SU-DHL-6 (cell line): ENCODE measurements at regions not wholly inside any gene's neighbourhood (a gene's known extent, or its start where the extent isn't known, plus 50 kb on each side); places are given as distances from the start of the nearest gene placed in this dataset.

ENCODE experiments used
- EZH2phosphoT487 ChIP-seq: fragments of 200-600 bp; sonication (generic), shearing (Covaris generic); conservative IDR thresholded peaks from 2 replicates; pipeline ENCODE4 v1.6.1; 2018; ENCODE audit warnings: mild to moderate bottlenecking, antibody characterized with exemption, low read length, moderate library complexity, mixed read lengths
- TF ChIP-seq, protein P1 (sequence below): fragments of 200-600 bp; sonication (generic); IDR thresholded peaks from one replicate; pipeline ENCODE4 v1.5.1; 2017; ENCODE audit warnings: antibody characterized with exemption, mild to moderate bottlenecking, low read length, moderate library complexity; ENCODE audit not compliant: insufficient read depth, poor library complexity, severe bottlenecking

DNA sequence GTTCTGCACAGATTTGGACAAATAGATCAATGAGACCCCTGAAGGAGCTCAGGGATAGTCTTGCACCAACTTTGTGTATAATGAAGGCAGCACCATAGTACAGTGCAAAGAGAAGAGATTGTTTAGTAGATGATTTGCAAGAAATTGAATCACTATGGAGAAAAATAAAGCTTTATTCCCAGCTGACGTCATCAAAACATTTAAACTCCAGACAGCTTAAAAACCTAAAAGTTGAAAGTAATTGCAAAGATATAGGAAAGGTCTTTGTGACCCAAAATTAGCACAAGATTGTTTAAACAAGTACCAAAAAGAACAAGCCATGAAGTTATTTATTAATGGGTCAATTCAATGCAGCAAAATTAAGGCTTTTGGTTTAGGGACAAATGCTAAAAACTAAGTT is 88.8 kb upstream of the BACE2 start:
- TF ChIP-seq, protein P1, sequence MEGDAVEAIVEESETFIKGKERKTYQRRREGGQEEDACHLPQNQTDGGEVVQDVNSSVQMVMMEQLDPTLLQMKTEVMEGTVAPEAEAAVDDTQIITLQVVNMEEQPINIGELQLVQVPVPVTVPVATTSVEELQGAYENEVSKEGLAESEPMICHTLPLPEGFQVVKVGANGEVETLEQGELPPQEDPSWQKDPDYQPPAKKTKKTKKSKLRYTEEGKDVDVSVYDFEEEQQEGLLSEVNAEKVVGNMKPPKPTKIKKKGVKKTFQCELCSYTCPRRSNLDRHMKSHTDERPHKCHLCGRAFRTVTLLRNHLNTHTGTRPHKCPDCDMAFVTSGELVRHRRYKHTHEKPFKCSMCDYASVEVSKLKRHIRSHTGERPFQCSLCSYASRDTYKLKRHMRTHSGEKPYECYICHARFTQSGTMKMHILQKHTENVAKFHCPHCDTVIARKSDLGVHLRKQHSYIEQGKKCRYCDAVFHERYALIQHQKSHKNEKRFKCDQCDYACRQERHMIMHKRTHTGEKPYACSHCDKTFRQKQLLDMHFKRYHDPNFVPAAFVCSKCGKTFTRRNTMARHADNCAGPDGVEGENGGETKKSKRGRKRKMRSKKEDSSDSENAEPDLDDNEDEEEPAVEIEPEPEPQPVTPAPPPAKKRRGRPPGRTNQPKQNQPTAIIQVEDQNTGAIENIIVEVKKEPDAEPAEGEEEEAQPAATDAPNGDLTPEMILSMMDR, result no peak
- no peak for TF ChIP-seq EZH2phosphoT487
